GM18867 (cell line): ENCODE measurements at regions not wholly inside any gene's neighbourhood (a gene's known extent, or its start where the extent isn't known, plus 50 kb on each side); places are given as distances from the start of the nearest gene placed in this dataset.

ENCODE experiments used
- ATAC-seq: cut with Tn5 transposase; IDR thresholded peaks from one replicate; pipeline ENCODE4 v1.9.1; 2021; ENCODE audit warnings: mild to moderate bottlenecking, moderate library complexity; ENCODE audit not compliant: unreplicated experiment

DNA sequence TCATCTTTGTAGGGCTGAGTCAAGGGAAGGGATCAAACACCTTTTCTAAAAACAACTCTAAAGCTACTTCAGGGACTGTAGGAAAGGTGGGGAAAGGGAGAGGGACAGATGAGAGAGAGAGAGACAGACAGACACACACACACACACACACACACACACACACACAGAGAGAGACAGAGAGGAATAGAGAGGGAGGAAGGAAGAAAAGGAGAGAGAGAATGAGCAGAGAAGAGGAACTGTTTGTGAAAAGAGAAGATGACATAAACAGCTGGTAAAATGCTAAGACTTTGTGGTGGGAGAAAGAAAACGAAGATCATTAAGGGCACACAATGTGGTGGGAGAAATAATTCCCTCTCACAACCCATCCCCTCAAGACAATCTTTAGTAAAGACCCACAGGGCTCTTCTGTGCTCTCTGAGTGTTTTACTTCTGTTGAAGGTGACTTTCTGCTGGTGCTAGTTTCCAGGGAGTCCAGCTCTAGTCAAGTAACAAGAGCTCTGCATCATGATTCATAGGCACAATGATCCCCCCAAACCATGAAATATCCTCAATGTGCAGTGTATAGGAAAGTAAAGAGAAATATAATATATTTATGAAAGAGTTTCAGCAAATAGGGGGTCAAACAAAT is 77.2 kb upstream of the STK17B start:
- ATAC-seq, result no peak

DNA sequence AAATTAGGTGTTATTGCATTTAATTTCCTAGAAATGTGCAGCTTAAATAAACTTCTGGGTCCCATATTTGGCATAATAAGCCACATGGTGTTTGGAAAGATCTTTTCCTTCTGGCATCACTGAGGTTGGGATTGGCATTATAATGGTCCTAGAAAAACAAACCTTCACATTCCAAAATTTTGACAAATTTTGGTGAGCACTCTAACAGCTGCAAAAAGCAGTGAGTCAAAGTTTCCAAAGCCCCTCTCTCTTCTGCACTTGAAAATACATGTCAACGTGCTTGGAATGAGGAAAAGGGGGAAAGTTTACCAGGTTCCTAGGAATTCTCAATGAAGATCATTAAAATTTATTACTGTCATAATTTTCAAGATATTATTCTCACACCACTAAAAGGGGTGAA is 77.8 kb upstream of the STK17B start:
- no peak for ATAC-seq

DNA sequence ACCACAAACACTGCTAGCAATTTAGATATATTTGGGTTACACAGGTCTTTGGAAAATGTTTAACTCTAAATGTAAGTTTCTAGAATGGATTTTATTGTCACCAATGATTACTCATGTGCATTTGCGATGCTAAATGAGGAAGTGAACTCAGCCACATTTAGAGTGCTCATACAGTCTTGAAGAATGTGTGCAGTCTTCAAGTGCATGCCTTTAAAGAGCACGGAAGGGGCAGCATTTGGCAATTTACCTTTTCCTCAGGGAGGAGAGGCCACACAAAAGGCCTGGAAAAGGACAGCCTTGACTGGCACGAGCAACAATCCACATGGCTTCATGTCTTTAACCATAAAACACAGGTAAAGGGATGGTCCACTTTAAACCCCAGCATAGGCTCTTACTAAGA is 78.5 kb upstream of the STK17B start:
- ATAC-seq, result peak; percentile 85

DNA sequence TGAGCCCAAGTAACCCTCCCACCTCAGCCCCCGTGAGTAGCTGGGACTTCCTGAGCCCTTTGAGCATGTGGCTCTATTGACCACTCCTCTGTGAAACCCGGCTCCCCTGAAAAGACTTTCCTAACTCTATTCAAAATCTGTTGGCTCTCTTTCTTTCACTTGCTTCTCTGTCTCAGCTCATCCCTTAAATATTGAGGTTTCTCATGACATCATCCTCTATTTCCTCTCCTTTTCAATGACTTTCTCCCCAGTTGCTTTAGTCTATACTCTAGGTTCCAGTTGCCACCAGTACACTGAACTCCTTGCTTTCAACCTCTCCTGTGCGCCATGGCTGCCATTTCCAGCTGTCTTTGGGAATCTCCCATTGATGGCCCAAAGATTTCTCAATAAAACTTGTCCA is 79.8 kb upstream of the STK17B start:
- no peak for ATAC-seq

DNA sequence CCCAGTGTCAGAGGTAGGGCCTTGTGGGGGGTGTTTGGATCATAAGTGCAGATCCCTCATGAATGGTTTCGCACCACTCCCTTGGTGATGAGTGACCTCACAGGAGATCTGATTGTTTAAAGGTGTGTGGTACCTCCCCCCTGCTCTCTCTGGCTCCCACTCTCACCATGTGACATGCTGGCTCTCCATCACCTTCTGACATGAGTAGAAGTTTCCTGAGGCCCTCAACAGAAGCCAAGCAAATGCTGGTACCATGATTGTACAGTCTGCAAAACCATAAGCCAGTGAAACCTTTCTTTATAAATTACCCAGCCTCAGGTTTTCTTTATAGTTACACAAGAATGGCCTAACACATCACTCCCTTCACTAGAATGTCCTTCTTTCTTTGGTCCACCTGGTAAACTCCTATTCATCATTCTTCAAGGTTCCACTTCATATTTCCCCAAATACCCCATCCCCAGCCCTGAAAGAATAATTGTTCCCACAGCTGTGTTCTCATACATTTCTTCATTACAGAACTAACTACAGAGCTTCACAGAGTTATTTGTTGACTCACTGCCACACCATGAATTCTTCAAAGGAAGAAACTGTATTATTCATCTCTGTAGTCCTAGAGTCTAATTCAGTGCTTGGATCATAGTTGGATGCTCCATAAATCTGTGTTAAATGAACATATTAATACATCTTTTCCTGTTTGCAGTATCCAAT is 81.2 kb upstream of the STK17B start:
- ATAC-seq, result peak; percentile 11

DNA sequence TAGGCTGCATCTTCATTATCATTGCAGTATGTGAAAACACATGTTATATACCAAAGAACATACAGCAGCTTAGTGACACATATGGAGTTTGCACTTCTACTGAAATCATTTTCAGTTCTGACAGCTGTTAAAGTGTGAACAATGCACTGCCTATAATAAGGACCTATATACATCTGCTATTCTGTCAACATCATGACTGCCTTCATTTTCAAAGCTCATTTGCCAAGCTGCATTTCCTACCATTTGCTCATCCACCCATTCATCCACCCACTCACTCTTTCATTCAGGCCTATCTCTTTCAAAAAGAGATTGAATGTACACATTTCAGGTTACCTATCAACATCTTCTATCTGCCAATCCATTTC is 81.7 kb upstream of the STK17B start:
- peak; percentile 49 for ATAC-seq

DNA sequence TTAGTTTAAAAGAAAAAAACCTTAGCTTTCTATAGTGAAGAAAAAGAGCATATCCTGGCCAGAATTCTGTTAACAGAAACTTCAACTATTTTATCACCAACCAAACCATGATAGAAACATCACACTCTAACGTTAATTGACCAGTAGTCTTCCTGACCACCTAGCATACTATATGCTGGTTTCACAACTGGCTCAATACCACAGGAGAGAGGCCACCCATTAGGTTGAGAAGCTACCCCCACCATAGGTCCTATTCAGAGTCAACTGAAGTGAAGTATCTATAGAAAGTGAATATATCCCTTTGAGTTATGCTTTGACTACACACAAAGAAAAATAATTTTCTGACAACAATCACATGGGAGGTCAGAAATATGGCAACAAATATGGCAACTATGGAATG is 85.2 kb upstream of the STK17B start:
- ATAC-seq, result no peak

DNA sequence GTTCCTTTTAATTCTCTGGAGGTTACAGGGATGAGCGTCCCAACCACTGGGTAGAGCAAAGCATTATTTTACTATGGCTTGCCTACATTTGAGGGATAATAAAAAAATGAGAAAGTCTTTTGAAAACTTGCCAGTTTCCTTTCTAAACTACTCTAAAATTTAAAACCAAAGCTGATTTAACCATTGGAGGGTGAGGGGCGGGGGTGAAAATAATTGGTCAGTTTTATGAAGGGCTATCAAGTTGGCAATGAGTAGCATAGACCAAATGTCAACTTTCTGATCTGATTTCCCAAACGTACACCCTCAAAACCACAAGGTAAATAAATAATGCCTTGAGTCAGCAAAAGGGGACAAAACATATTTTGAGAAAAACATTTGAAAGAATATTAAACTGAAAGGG is 85.7 kb upstream of the STK17B start:
- no peak for ATAC-seq

DNA sequence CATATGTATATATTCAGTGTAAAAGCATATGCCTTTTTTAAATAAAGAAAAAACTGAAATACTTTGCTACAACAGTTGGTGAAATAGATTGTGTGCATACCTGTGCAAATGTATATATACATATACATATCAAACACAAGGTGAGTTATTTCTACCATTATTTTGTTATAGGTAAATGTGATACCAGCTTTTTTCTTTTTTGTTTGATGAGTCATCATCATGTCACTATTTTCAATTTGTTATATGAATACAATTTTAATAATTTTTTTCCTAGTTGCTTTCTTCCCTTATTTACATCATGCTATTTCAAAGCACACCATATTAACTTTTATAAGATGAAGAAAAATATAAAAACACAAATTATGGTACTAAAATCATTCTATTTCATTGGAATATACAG is 87.0 kb upstream of the STK17B start:
- ATAC-seq, result no peak

DNA sequence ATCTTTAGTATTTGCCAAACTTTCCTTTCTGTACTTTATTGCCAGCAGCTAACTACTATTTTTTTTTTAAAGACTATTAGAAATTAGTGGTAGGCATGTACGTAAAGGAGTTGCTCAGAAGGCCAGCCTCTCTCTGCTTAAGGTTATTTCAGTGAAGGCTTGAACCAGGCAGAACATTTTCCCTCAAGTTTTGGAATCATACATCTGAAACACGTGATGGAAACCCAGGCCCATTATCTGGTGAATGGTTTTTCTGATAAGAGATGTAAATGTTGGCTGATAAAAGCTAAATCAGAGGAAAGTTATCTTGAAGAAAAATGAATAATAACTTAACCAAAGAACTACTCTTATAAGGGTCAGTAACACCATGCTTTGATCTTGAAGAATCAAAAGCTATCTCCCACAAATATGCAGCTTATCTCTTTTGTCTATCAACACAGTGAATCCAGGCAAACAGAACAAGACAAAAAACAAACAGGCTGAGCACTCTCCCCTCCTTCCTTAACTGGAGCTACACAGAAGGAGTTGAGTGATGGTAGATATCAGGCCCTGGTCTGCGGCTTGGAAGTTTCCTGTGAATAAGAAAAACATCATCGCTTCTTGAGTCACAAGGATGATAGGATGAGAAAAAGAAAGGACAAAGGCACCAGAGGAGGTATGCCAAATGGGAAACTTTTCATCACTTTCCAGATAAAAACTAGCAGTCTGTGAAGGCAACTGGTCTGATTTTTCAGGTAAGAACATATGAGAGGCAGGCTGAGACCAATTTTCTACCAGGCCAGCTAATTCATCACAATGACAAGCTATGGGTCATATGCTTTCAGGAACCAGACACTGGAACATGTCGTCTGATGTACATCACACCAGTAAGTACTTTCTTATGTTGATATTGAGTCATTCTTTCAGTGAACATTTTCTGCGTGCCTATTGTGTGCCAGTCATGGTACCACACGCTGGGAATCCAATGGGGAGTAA is 88.4 kb upstream of the STK17B start:
- no peak for ATAC-seq

DNA sequence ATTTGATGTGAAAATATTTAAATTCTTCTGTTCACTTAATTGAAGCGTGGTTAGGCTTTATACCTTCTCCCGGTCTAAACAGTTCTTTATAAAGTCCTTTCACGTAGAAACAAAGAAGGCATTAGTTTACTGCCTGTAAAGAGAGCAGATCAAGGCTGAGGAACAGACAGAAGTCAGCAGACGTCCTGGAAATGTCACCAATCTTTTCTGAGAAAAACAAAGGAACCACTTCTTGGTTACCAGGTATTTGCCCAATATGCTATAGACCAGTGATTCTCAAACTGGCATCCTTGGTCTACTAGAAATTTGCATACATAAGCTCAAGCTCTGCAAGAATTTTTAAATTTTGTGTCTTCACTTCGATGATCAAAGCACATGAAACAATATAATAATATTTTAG is 89.2 kb upstream of the STK17B start:
- ATAC-seq, result no peak

DNA sequence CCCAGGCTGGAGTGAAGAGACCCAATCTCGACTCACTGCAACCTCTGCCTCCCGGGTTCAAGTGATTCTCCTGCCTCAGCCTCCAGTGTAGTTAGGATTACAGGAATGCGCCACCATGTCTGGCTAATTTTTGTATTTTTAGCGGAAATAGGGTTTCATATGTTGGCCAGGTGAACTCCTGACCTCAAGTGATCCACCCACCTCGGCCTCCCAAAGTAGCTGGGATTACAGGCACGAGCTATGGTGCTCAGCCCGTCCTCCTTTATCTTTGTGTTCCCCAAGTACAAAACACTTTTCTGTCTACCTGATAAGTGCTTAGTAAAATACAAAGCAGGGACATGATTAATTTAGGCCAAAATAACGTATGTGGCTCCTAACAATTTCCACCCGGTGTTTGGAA is 91.2 kb upstream of the STK17B start:
- ATAC-seq, result no peak

DNA sequence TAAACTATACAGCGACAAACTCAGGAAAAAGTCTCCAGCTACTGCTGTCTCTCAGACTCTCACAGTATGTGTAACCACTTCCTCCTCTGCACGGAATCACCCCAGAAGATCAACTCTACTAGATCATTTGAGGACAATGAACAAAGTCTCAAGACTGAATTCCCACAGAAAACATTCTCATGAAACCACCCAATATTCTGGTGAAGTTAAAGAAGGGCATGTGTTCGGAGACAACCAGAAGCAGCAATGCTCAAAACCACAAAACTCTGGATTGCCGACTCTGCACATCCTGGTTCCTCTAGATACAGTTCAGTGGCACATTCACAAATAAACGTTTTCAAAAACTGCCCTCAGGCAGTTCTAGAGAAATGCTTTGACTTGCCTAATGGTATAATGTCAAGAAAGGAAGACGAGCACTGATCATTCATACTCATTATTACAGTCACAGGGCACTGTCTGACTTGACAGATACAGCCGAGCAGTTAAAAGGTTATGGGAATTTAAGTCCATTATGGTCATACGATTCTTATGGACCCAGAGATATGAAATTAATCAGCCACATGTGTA is 91.9 kb upstream of the STK17B start:
- ATAC-seq, result peak; percentile 95

DNA sequence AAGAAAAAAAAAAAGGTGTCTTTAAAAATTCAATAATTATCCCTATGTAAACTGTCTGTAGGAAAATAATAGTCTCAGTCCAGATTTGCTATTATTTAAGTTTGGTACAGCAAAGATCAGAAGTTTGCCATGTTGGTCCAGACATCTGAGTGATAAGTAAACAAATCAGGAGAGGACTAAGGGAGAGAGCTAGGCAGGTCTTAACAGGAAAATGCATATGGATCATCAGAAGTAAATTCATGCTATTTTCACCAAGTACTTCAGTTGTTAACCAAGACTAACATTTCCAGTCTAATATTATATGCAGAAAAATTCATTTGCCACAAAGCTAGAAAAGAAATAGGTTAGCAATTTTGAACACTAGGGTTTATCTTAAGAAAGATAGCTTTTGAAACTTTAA is 95.0 kb upstream of the STK17B start:
- no peak for ATAC-seq

DNA sequence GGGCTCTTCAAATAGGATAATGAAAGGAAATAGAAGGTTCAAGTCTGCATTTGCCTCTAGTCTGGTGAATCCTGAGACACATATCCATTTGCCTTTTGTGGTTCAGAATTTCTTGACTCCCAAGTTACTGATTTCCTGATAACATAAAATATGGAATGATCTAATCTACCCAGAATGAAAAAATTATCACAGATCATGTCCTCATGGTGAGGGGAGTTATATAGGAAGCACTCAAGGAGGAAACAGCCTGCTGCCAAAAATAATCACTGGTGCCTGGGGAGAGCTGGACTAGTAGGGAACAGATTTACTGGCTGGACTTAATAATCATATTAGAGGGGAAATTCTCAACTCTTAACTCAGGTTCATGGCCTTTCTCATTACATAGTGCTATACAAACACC is 95.5 kb upstream of the STK17B start:
- no peak for ATAC-seq

DNA sequence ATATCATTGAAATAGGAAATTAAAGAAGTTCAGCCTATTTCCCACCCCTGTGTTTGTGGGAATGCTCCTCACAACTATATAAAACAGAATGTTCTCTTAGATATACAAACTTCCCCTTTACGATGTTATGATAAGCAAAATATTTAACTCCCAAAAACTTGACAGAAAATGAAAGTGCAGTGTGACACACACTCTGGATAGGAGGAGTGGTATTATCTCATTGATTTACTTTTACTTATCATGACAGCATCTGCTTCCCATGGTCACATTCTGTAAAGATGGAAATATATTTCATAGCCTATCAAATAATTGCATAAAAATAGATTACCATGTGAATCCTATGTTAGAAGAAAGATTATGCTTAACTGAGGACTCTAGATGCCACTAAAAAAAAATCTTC is 96.6 kb upstream of the STK17B start:
- no peak for ATAC-seq

DNA sequence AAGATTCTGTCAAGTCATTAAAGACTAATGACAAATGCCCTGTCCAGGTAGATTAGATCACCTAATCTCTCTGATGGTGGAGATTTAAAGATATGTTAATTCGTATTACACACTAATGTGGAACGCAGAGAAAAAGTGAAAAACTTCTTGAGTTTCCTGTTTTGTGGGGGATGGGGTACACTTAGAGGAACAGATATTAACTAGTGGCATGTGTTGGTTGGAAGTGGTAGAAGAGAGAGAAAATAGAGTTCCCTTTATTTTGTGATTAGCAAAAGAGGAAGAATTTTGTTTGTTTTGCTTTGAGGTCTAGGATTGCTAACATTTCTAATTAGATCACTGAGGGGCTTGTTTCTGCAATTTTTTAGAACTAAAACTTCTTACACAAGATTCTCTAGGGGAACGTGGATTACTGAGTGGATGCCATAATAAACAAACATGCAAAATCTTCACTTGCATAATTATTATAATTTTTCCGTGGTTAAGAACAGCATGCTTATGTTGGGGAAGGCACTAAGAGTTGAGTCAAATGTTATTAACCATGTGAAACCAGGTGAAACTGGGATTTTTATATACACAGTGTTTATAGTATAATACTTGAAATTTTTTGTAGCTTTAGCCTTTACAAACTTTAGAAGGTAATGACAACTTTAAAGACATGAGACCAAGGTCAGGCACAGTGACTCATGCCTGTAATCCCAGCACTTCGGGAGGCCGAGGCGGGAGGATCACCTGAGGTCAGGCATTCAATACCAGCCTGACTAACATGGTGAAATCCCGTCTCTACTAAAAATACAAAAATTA is 97.4 kb upstream of the STK17B start:
- ATAC-seq, result peak; percentile 43

DNA sequence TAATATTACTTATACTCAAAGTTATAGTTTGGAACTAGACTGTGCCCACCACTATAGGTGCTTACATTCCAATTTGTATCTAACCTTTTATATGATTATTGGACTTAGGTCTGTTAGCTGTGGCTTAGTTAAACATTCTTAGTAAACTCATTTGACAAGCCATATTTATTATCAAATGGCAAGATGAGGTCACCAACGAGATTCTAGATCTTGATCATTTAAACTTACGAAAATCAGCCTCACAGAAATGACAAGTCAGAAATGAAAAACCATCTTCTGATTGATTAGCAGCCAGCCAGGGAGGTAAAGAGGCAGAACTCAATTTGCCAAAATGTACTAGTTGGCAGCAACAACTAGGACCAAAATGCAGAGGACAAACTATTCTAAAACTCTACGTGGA is 100.4 kb upstream of the STK17B start:
- no peak for ATAC-seq

DNA sequence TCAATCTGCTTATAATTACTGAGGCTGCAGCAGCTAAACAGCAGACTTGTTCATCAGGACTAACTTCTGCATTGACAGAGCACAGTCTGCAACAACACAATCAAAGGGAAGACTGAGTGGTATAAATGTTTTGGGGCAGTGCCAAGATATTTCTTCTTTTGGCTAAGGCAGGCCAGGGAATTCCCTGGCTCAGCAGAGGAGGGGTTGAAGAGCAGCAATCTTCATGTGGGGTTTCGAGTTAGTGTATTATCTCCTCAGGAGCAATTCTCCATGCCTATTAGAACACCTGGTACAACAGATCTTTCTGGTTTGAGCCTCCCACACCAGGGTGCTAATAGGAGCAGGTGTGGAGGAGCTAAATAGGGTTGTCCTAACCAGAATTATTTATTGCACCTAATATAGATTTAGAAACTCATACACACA is 103.0 kb upstream of the STK17B start:
- peak; percentile 54 for ATAC-seq

DNA sequence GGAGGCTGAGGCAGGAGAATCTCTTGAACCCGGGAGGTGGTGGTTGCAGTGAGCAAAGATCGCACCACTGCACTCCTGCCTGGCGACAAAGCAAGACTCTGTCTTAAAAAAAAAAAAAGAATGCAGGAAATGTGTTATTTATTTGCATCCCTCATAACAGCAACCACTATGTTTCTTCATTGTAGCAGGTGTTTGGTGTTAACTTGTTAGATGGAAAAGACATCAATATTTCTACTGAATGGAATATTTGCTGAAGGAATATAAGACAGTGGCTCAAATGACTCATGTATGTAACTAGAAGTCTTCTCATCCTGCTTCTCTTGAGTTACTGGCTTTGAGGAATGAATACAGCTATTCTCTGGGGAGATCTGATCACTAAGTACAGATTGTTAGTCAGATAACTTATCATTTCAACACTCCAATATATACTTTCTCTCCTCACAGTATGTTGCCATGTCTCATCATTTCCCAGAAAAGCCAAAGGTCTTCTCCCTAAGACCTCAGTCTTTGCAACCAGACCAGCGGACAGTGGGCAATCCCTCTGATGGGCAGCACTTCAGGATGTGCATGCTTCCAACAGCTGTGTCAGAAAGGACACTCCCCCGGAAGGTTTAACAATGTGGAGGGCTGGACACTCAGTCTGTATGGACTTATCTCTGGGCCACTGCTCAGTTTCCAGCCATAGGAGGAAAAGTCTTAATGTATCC is 104.4 kb upstream of the STK17B start:
- ATAC-seq, result no peak
